Fibroblast of lung (primary cell): ENCODE measurements at regions not wholly inside any gene's neighbourhood (a gene's known extent, or its start where the extent isn't known, plus 50 kb on each side); places are given as distances from the start of the nearest gene placed in this dataset.

ENCODE experiments used
- CTCF ChIP-seq, 2 donors: IDR thresholded peaks in 1 of 2; conservative IDR thresholded peaks in 1 of 2; 1 replicate in 1 of 2; 2 replicates in 1 of 2; pipeline ENCODE4 v1.5.1; 2011 to 2012; ENCODE audit warnings: low read length in 2 of 2, control low read depth in 1 of 2, inconsistent platforms in 1 of 2, low read depth in 1 of 2, mild to moderate bottlenecking in 1 of 2
- EZH2 ChIP-seq: IDR thresholded peaks from 2 replicates; pipeline ENCODE4 v1.5.1; 2012; ENCODE audit warnings: low read length, control low read depth, mild to moderate bottlenecking; ENCODE audit errors: missing control alignments

- TF ChIP-seq CTCF (conservative IDR thresholded peaks at IDR 0.05 in 1 of 2, IDR thresholded peaks at IDR 0.05 in 1 of 2; ENCODE audit: low read depth in 1 of 2, low read length in 2 of 2) (no peak), EZH2 (no peak)
Observed at GRCh38 chr1:29551123-29551936, 315.0 kb downstream of the PTPRU start.
